Hematopoietic multipotent progenitor cell treated with erythropoietin and hydrocortisone succinate and interleukin-3 and kit ligand, for 6 days (in vitro differentiated cells): ENCODE measurements at regions not wholly inside any gene's neighbourhood (a gene's known extent, or its start where the extent isn't known, plus 50 kb on each side); places are given as distances from the start of the nearest gene placed in this dataset.

Experiments used
- DNase-seq: peaks from one replicate; pipeline ENCODE4 v3.0.0-alpha.2; 2015

GRCh38 chr5:176151281-176151680 lies 86.9 kb upstream of the SIMC1 start:
- no peak for DNase-seq

- no peak for DNase-seq
Observed at GRCh38 chr5:176152191-176152929, 85.9 kb upstream of the SIMC1 start.

GRCh38 chr5:176152930-176153311 lies 85.3 kb upstream of the SIMC1 start:
- DNase-seq = no peak

- no peak for DNase-seq
Observed at GRCh38 chr5:176153741-176154140, 84.5 kb upstream of the SIMC1 start.

- DNase-seq = no peak
Observed at GRCh38 chr5:176154821-176155220, 83.4 kb upstream of the SIMC1 start.

GRCh38 chr5:176155922-176156359 lies 82.3 kb upstream of the SIMC1 start:
- peak; percentile 26 for DNase-seq

- DNase-seq = no peak
Observed at GRCh38 chr5:176157656-176158055, 80.6 kb upstream of the SIMC1 start.

GRCh38 chr5:176161431-176161830 lies 76.8 kb upstream of the SIMC1 start:
- DNase-seq = no peak

GRCh38 chr5:176162198-176162597 lies 76.0 kb upstream of the SIMC1 start:
- DNase-seq = no peak

- no peak for DNase-seq
Observed at GRCh38 chr5:176162888-176163287, 75.3 kb upstream of the SIMC1 start.

- DNase-seq = no peak
Observed at GRCh38 chr5:176166427-176166826, 71.8 kb upstream of the SIMC1 start.

GRCh38 chr5:176167800-176168199 lies 70.4 kb upstream of the SIMC1 start:
- DNase-seq = no peak

- DNase-seq = peak; percentile 27
Observed at GRCh38 chr5:176169393-176170063, 68.7 kb upstream of the SIMC1 start.

- DNase-seq = no peak
Observed at GRCh38 chr5:176170084-176170483, 68.1 kb upstream of the SIMC1 start.

GRCh38 chr5:176171171-176171760 lies 67.0 kb upstream of the SIMC1 start:
- DNase-seq = no peak

- DNase-seq = no peak
Observed at GRCh38 chr5:176172246-176172645, 66.0 kb upstream of the SIMC1 start.

GRCh38 chr5:176173647-176174046 lies 64.6 kb upstream of the SIMC1 start:
- no peak for DNase-seq

GRCh38 chr5:176174345-176175025 lies 63.7 kb upstream of the SIMC1 start:
- DNase-seq = no peak

GRCh38 chr5:176175101-176175852 lies 62.9 kb upstream of the SIMC1 start:
- no peak for DNase-seq

- peak; percentile 22 for DNase-seq
Observed at GRCh38 chr5:176176231-176176630, 62.0 kb upstream of the SIMC1 start.

- peak; percentile 8 for DNase-seq
Observed at GRCh38 chr5:176178789-176179188, 59.4 kb upstream of the SIMC1 start.

- DNase-seq = no peak
Observed at GRCh38 chr5:176180339-176180738, 57.9 kb upstream of the SIMC1 start.

- no peak for DNase-seq
Observed at GRCh38 chr5:176180781-176181180, 57.4 kb upstream of the SIMC1 start.
